Colonic mucosa (tissue), 4 donors: ENCODE measurements at regions not wholly inside any gene's neighbourhood (a gene's known extent, or its start where the extent isn't known, plus 50 kb on each side); places are given as distances from the start of the nearest gene placed in this dataset.

Experiments used
- DNase-seq: peaks from one replicate; pipeline ENCODE4 v3.0.0-alpha.2; 2020
- H3K27ac ChIP-seq: fragments of 200-600 bp; one replicate; pipeline ENCODE4 v1.8.0; 2021
- H3K27me3 ChIP-seq: fragments of 200-600 bp; one replicate; pipeline ENCODE4 v1.8.0; 2021
- H3K36me3 ChIP-seq: fragments of 200-600 bp; one replicate; pipeline ENCODE4 v1.8.0; 2021
- H3K4me1 ChIP-seq: fragments of 200-600 bp; one replicate; pipeline ENCODE4 v1.8.0; 2021; ENCODE audit warnings: mild to moderate bottlenecking
- H3K4me3 ChIP-seq: fragments of 200-600 bp; one replicate; pipeline ENCODE4 v1.8.0; 2021
- H3K9ac ChIP-seq, 2 donors: one replicate each; pipeline ENCODE4 v1.7.0; 2013; ENCODE audit warnings: control low read depth in 2 of 2, low read depth in 2 of 2, low read length in 2 of 2
- H3K9me3 ChIP-seq: fragments of 200-600 bp; one replicate; pipeline ENCODE4 v1.8.0; 2021
- CTCF ChIP-seq: fragments of 200-600 bp; IDR thresholded peaks from one replicate; pipeline ENCODE4 v1.8.0; 2022; ENCODE audit warnings: antibody characterized with exemption, mild to moderate bottlenecking
- intact Hi-C: fragments of 100-400 bp; cut with DNase I; formaldehyde crosslinking; loops from one replicate; pipeline ENCODE4 v1.14.1; 2022
- donor health status: healthy.
- donor health status: DM: no; HTN: no; CAD: no.
- donor health status: DM: no; HTN: no; CAD: no.

- Histone ChIP-seq H3K9me3 (no peaks in the 10 kb centered on the region), H3K4me1 (no peaks in the 10 kb centered on the region), H3K27me3 (no peaks in the 10 kb centered on the region), H3K9ac (no peak overlapping the region), H3K36me3 (no peaks in the 10 kb centered on the region), H3K4me3 (no peak overlapping the region), H3K27ac (no peak overlapping the region)
- intact Hi-C loops = no loop called here
- TF ChIP-seq CTCF = no peak
- DNase-seq = no peak
Measured at GRCh38 chr4:116024954-116025708, 911.7 kb upstream of the NDST4 start.

GRCh38 chr4:116023049-116023448 is 909.6 kb upstream of the NDST4 start:
- no peak overlapping the region for H3K27ac ChIP-seq
- no peaks in the 10 kb centered on the region for H3K4me1 ChIP-seq
- H3K9me3 ChIP-seq = no peaks in the 10 kb centered on the region
- H3K27me3 ChIP-seq = no peaks in the 10 kb centered on the region
- intact Hi-C loops = no loop called here
- no peak for DNase-seq
- H3K9ac ChIP-seq = no peak overlapping the region
- TF ChIP-seq CTCF = no peak
- no peak overlapping the region for H3K4me3 ChIP-seq
- no peaks in the 10 kb centered on the region for H3K36me3 ChIP-seq

- no peaks in the 10 kb centered on the region for H3K27me3 ChIP-seq
- no peaks in the 10 kb centered on the region for H3K36me3 ChIP-seq
- no peak for DNase-seq
- no peak overlapping the region for H3K4me3 ChIP-seq
- H3K9ac ChIP-seq = no peak overlapping the region
- no peak for TF ChIP-seq CTCF
- no peaks in the 10 kb centered on the region for H3K4me1 ChIP-seq
- intact Hi-C loops = no loop called here
- H3K27ac ChIP-seq = no peak overlapping the region
- peaks cover 1% of the 10 kb centered on the region for H3K9me3 ChIP-seq
Measured at GRCh38 chr4:116020141-116020722, 906.8 kb upstream of the NDST4 start.

- Histone ChIP-seq H3K4me1 (no peaks in the 10 kb centered on the region), H3K27me3 (no peaks in the 10 kb centered on the region), H3K9ac (no peak overlapping the region), H3K9me3 (peaks cover 4% of the 10 kb centered on the region), H3K4me3 (no peak overlapping the region), H3K36me3 (no peaks in the 10 kb centered on the region), H3K27ac (no peak overlapping the region)
- DNase-seq = no peak
- intact Hi-C loops = no loop called here
- no peak for TF ChIP-seq CTCF
Measured at GRCh38 chr4:116018831-116019230, 905.4 kb upstream of the NDST4 start.

- Histone ChIP-seq H3K9ac (no peak overlapping the region), H3K4me1 (no peaks in the 10 kb centered on the region), H3K9me3 (peaks cover 4% of the 10 kb centered on the region), H3K36me3 (no peaks in the 10 kb centered on the region), H3K4me3 (no peak overlapping the region), H3K27ac (no peak overlapping the region), H3K27me3 (no peaks in the 10 kb centered on the region)
- intact Hi-C loops = no loop called here
- no peak for DNase-seq
- no peak for TF ChIP-seq CTCF
Measured at GRCh38 chr4:116016201-116016600, 902.8 kb upstream of the NDST4 start.
